Trophoblast cell (in vitro differentiated cells and primary cell): ENCODE measurements at regions not wholly inside any gene's neighbourhood (a gene's known extent, or its start where the extent isn't known, plus 50 kb on each side); places are given as distances from the start of the nearest gene placed in this dataset.

Source experiments
- DNase-seq, 2 donors: peaks; one replicate each; pipeline ENCODE4 v3.0.0-alpha.2; 2016
- H2AFZ ChIP-seq: 2 replicates; pipeline ENCODE4 v1.6.1; 2013; ENCODE audit warnings: low read length, moderate library complexity, mild to moderate bottlenecking; ENCODE audit not compliant: insufficient read depth, poor library complexity
- H2AK5ac ChIP-seq: 2 replicates; pipeline ENCODE4 v1.6.1; 2013; ENCODE audit warnings: mild to moderate bottlenecking, low read length
- H2BK120ac ChIP-seq: 2 replicates; pipeline ENCODE4 v1.6.1; 2013; ENCODE audit warnings: low read length, mild to moderate bottlenecking, moderate library complexity; ENCODE audit not compliant: insufficient read depth, poor library complexity
- H2BK12ac ChIP-seq: 2 replicates; pipeline ENCODE4 v1.6.1; 2013; ENCODE audit warnings: mild to moderate bottlenecking, low read length, moderate library complexity
- H2BK5ac ChIP-seq: 2 replicates; pipeline ENCODE4 v1.6.1; 2013; ENCODE audit warnings: low read length, low read depth, moderate library complexity, mild to moderate bottlenecking; ENCODE audit not compliant: poor library complexity
- H3K14ac ChIP-seq: 2 replicates; pipeline ENCODE4 v1.6.1; 2013; ENCODE audit warnings: mild to moderate bottlenecking, low read length
- H3K18ac ChIP-seq: 2 replicates; pipeline ENCODE4 v1.6.1; 2013; ENCODE audit warnings: mild to moderate bottlenecking, low read length
- H3K23ac ChIP-seq: 2 replicates; pipeline ENCODE4 v1.6.1; 2013; ENCODE audit warnings: low read length
- H3K27ac ChIP-seq: 2 replicates; pipeline ENCODE4 v1.5.1; 2013; ENCODE audit warnings: low read depth, mild to moderate bottlenecking, inconsistent platforms, low read length, moderate library complexity
- H3K27me3 ChIP-seq: 2 replicates; pipeline ENCODE4 v1.6.1; 2013; ENCODE audit warnings: inconsistent platforms, mild to moderate bottlenecking, low read length, moderate library complexity; ENCODE audit not compliant: insufficient read depth
- H3K36me3 ChIP-seq, 2 experiments: 1 replicate in 1 of 2; 2 replicates in 1 of 2; pipeline ENCODE4 v1.6.1; 2013; ENCODE audit warnings: low read length in 2 of 2, mild to moderate bottlenecking in 2 of 2, moderate library complexity in 1 of 2; ENCODE audit not compliant: insufficient read depth in 2 of 2, control insufficient read depth in 1 of 2
- H3K4ac ChIP-seq: 2 replicates; pipeline ENCODE4 v1.6.1; 2013; ENCODE audit warnings: low read depth, mild to moderate bottlenecking, low read length, moderate library complexity
- H3K4me1 ChIP-seq, 2 experiments: 1 replicate in 1 of 2; 2 replicates in 1 of 2; pipeline ENCODE4 v1.6.1; 2013; ENCODE audit warnings: low read length in 2 of 2, mild to moderate bottlenecking in 2 of 2, moderate library complexity in 1 of 2; ENCODE audit not compliant: insufficient read depth in 2 of 2, control insufficient read depth in 1 of 2
- H3K4me2 ChIP-seq: 2 replicates; pipeline ENCODE4 v1.6.1; 2013; ENCODE audit warnings: inconsistent platforms, mild to moderate bottlenecking, low read length, moderate library complexity
- H3K4me3 ChIP-seq: 2 replicates; pipeline ENCODE4 v1.5.1; 2013; ENCODE audit warnings: mild to moderate bottlenecking, low read depth, low read length, inconsistent platforms
- H3K79me1 ChIP-seq: one replicate; pipeline ENCODE4 v1.6.1; 2013; ENCODE audit warnings: low read length
- H3K79me2 ChIP-seq: 2 replicates; pipeline ENCODE4 v1.6.1; 2013; ENCODE audit warnings: low read length, mild to moderate bottlenecking; ENCODE audit not compliant: control insufficient read depth, insufficient read depth, poor library complexity
- H3K9ac ChIP-seq: 2 replicates; pipeline ENCODE4 v1.6.1; 2013; ENCODE audit warnings: mild to moderate bottlenecking, low read length
- H3K9me3 ChIP-seq: 2 replicates; pipeline ENCODE4 v1.6.1; 2013; ENCODE audit warnings: low read depth, mild to moderate bottlenecking, control low read depth, inconsistent platforms, low read length; ENCODE audit not compliant: insufficient read depth
- H4K12ac ChIP-seq: 2 replicates; pipeline ENCODE4 v1.6.1; 2013; ENCODE audit warnings: low read depth, mild to moderate bottlenecking, low read length, moderate library complexity
- H4K8ac ChIP-seq: 2 replicates; pipeline ENCODE4 v1.6.1; 2013; ENCODE audit warnings: low read depth, mild to moderate bottlenecking, low read length, moderate library complexity
- H4K91ac ChIP-seq: one replicate; pipeline ENCODE4 v1.6.1; 2013; ENCODE audit warnings: low read depth, mild to moderate bottlenecking, low read length, moderate library complexity
- WGBS: extraction: QIAGEN DNeasy Blood & Tissue Kit; methylation state at CpG from one replicate; pipeline ENCODE4 v1.1.7; 2013; ENCODE audit warnings: missing lambda C conversion rate; ENCODE audit not compliant: insufficient read length, insufficient coverage; ENCODE audit errors: extremely low coverage; 5-methylcytosine and 5-hydroxymethylcytosine counted together

DNA sequence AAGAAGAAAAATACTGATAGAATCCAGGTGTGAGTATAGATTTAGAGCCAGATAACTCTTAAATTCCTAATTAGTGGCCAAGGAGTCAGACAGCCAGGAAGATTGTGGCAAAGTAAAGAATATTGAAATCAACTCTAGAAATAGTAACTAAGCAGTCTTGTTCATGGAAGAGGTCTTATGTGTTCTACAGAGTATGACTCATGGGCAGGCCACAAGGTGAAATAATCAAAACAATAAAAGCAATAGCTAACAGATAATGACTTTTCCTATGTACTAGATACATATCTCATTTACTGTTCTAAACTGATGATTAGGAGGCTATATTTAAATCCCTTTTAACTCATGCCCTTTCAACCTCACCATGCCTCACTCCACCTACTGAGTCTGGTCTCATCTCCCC is 227.4 kb upstream of the COL3A1 start:
- Histone ChIP-seq H2AK5ac (no peak overlapping the region), H2BK12ac (no peak overlapping the region)

DNA sequence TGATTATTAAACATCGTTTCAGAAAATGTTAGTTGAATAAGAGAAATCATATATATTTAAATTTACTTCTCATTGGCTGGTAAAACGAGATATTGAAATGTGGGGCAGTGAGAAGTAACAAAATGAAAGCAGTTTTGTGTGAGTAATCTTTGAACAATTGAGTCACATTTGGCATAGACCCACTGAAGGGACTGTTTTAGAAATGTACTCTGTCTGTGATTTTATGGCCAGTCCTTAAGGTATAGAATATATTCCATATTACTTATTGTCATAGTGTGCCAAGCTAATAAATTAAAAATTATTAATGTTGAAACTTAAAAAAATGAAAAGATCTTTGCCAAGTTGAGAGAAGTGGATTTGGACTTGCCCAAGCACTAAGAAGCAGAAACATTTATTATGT is 222.4 kb upstream of the COL3A1 start:
- no peak overlapping the region for H2BK5ac ChIP-seq
- no peak overlapping the region for H2BK12ac ChIP-seq
- no peak overlapping the region for H2BK120ac ChIP-seq
- no peak overlapping the region for H4K12ac ChIP-seq
- no peak overlapping the region for H3K27ac ChIP-seq
- no peak for DNase-seq
- H3K27me3 ChIP-seq = no peaks in the 10 kb centered on the region
- no peak overlapping the region for H3K18ac ChIP-seq
- no peak overlapping the region for H4K8ac ChIP-seq
- H3K9me3 ChIP-seq = no peaks in the 10 kb centered on the region
- no peaks in the 10 kb centered on the region for H3K79me1 ChIP-seq
- H3K9ac ChIP-seq = no peak overlapping the region
- H3K4me1 ChIP-seq = no peaks in the 10 kb centered on the region
- H3K4me2 ChIP-seq = no peak overlapping the region
- H3K4me3 ChIP-seq = no peak overlapping the region
- no peak overlapping the region for H2AK5ac ChIP-seq
- H3K36me3 ChIP-seq = no peaks in the 10 kb centered on the region
- no peak overlapping the region for H3K14ac ChIP-seq
- WGBS = no CpG with 5 or more reads among the region's 2 CpGs
- no peak overlapping the region for H2AFZ ChIP-seq
- no peaks in the 10 kb centered on the region for H3K79me2 ChIP-seq
- H3K4ac ChIP-seq = no peak overlapping the region
- no peak overlapping the region for H3K23ac ChIP-seq
- no peak overlapping the region for H4K91ac ChIP-seq

More for the DNA sequence above, 227.4 kb upstream of the COL3A1 start:
- Histone ChIP-seq H3K27me3 (no peaks in the 10 kb centered on the region), H3K27ac (no peak overlapping the region), H3K4me3 (no peak overlapping the region), H3K9ac (no peak overlapping the region), H4K12ac (no peak overlapping the region), H3K4me2 (no peak overlapping the region), H2AFZ (no peak overlapping the region), H3K36me3 (no peaks in the 10 kb centered on the region), H2BK5ac (no peak overlapping the region), H3K4ac (no peak overlapping the region), H3K4me1 (no peaks in the 10 kb centered on the region), H3K79me1 (no peaks in the 10 kb centered on the region), H3K79me2 (no peaks in the 10 kb centered on the region), H4K91ac (no peak overlapping the region), H3K9me3 (no peaks in the 10 kb centered on the region), H3K14ac (no peak overlapping the region), H4K8ac (no peak overlapping the region), H3K18ac (no peak overlapping the region), H3K23ac (no peak overlapping the region), H2BK120ac (no peak overlapping the region)
- no peak for DNase-seq

DNA sequence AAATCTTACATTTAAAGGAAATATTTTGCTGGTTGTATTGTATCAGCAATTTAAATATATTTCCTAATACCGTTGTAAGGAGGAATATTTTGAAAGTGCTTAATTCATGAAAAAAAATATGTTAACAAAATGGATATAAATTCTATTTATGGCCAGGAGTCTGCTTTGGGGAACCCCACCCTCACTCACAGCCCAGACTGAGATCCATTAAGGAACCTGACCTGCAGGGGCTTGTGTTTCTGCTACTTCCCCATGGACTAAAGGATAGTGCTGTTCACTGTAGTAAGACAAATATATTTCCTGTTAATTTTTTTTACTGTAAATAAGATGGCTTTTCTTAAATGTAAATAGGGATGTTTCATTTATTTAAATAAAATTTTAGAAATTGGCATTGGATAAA is 221.9 kb upstream of the COL3A1 start:
- Histone ChIP-seq H4K91ac (no peak overlapping the region), H3K27ac (no peak overlapping the region), H3K4me3 (no peak overlapping the region), H3K27me3 (no peaks in the 10 kb centered on the region), H4K12ac (no peak overlapping the region), H3K79me1 (no peaks in the 10 kb centered on the region), H3K4me1 (no peaks in the 10 kb centered on the region), H3K9me3 (no peaks in the 10 kb centered on the region), H3K36me3 (no peaks in the 10 kb centered on the region), H4K8ac (no peak overlapping the region), H3K4ac (no peak overlapping the region), H2BK5ac (no peak overlapping the region), H3K9ac (no peak overlapping the region), H2BK120ac (no peak overlapping the region), H3K4me2 (no peak overlapping the region), H3K14ac (no peak overlapping the region), H2AK5ac (no peak overlapping the region), H2BK12ac (no peak overlapping the region), H3K18ac (no peak overlapping the region), H2AFZ (no peak overlapping the region), H3K79me2 (no peaks in the 10 kb centered on the region), H3K23ac (no peak overlapping the region)
- DNase-seq = no peak
- WGBS = no CpG with 5 or more reads among the region's 1 CpG

DNA sequence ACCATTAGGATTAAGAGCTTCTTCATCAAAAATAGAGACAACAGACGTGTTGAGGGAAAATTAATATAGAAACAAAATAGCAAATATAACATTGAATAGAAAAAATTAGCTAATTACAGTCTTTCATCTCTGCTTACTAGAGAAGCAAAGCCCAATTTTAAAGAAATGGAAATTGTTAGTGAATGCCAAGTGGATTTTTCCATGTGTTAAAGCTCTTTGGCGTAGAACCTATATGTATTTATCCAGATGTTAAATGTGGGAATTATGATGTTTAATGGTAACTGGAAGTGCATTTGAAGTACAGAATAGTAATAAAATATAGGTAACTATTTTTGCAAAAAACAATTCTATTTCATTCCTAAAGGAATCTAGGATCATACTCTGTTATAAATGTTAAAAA is 212.0 kb upstream of the COL3A1 start:
- no peak overlapping the region for H2BK5ac ChIP-seq
- H2BK12ac ChIP-seq = no peak overlapping the region
- no peak overlapping the region for H3K27ac ChIP-seq
- no peak overlapping the region for H2AFZ ChIP-seq
- no peak overlapping the region for H3K4me3 ChIP-seq
- no peaks in the 10 kb centered on the region for H3K79me1 ChIP-seq
- H3K18ac ChIP-seq = no peak overlapping the region
- no peak overlapping the region for H3K14ac ChIP-seq
- no peaks in the 10 kb centered on the region for H3K27me3 ChIP-seq
- H3K9me3 ChIP-seq = no peaks in the 10 kb centered on the region
- H3K9ac ChIP-seq = no peak overlapping the region
- no CpG with 5 or more reads among the region's 2 CpGs for WGBS
- no peak overlapping the region for H4K12ac ChIP-seq
- H3K79me2 ChIP-seq = no peaks in the 10 kb centered on the region
- no peak overlapping the region for H3K4ac ChIP-seq
- H4K91ac ChIP-seq = no peak overlapping the region
- H3K23ac ChIP-seq = no peak overlapping the region
- H3K4me1 ChIP-seq = no peaks in the 10 kb centered on the region
- no peak overlapping the region for H3K4me2 ChIP-seq
- H2AK5ac ChIP-seq = no peak overlapping the region
- no peak for DNase-seq
- H2BK120ac ChIP-seq = no peak overlapping the region
- no peaks in the 10 kb centered on the region for H3K36me3 ChIP-seq
- H4K8ac ChIP-seq = no peak overlapping the region
